T-helper 2 cell (primary cell): ENCODE measurements at regions not wholly inside any gene's neighbourhood (a gene's known extent, or its start where the extent isn't known, plus 50 kb on each side); places are given as distances from the start of the nearest gene placed in this dataset.

Experiments used
- DNase-seq, 5 experiments: peaks; one replicate each; pipeline versions ENCODE4 v3.0.0 to v3.0.0-alpha.2; 2012 to 2022

DNA sequence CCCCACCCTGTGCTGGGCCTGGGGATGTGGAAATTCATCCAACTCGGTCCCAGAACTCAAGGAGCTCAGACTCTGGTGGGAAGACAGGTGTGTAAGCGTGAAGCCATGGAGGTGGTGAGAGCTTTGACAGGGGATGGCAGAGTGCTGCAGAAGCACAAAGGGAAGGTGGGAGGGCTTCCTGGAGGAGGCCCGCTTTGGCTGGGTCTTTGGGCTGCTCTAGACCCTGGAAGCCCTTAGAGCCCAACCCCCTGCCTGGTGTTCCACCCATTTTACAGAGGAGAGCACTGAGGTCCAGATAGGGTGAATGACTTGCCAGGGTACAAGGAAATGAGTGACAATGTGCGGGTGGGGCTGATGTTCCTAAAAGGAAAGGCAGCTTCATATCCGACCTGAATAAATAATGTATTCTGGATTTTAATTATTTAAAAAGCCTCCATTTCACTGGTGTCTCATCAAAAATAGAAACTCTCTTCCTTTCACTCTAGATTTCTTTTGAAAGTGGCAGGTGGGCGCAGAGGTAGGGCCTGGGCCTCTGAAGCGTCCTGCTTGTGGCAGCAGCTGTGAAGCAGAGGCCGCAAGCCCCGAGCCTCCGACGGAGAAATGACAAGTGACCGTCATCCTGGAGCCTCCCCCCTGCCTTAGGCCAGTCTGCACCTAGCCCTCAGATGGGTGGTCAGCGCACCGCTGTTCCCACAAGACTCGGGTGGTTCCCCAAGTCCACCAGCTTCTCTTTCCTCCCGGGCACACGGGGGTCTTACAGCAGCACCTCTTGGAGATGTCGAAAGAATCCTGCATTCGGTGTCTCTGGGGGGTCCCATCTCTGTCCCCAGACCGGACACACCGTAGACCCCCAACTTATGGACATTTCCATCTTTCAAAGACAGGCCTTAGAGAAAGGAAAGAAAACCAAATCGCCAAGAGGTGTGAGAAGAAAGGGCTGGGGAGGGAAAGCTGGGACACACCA is 71.0 kb upstream of the TAF1B start:
- no peak for DNase-seq

GRCh38 chr2:9772999-9773902 is 70.0 kb upstream of the TAF1B start:
- DNase-seq, result no peak

GRCh38 chr2:9773903-9774239 is 69.4 kb upstream of the TAF1B start:
- DNase-seq, result no peak

GRCh38 chr2:9774266-9774665 is 69.0 kb upstream of the TAF1B start:
- DNase-seq, result no peak

DNA sequence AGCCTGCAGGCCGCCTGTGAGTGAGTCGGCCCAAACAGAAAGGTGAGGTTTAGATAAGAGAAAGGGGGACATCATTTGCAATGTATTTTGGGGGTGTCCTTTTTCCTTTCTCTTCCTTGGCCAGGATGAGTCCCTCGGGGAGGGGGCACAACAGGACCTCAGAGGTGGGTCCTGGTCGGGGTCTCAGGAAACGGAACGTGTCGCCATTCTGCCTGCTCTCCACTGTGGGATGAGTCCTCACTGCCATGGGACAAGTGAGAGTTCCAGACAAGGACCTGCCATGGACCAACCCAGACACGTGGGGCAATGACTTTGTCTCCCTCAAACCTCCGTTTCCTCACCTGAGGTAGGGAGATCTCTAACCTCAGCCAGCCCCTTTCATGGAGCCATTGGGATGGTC is 67.9 kb upstream of the TAF1B start:
- DNase-seq, result no peak

DNA sequence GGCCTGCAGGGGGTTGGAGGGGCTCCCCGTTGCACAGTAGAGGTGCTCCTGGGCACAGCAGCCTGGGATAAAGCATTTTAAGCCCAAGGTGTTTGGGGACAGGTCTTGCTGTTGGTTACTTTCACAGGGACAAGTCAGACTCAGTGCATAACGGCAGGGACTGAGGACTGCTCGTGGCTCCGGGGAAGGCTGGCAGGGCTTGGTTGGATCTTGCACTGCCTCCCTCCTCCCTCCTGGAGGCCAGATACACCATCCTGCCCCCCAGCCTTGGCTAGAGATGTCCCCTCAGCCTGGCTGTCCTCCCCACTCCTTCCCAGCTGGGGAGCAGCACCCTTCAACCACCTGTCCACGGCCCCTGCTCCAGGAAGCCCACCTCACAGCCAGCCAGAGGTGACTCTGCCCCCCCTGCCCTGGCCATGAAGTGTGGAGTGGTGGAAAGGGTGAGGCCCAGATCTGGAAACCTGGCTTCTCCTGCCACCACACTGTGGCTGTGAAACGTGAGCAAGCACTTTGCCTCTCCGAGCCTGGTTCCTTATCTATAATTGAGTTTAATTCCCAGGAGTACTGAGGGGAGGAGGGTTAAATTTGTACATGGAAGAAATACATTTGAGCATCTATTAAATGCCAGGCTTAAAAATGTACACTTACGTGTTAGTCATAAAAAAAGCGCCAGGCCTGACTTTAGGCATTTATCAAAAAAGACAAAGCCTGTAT is 67.1 kb upstream of the TAF1B start:
- no peak for DNase-seq

- no peak for DNase-seq
These were observed 66.2 kb upstream of the TAF1B start for GRCh38 chr2:9777081-9777480.

GRCh38 chr2:9778012-9778411 is 65.3 kb upstream of the TAF1B start:
- DNase-seq, result peak in 1 of 5 experiments; percentile 83

DNA sequence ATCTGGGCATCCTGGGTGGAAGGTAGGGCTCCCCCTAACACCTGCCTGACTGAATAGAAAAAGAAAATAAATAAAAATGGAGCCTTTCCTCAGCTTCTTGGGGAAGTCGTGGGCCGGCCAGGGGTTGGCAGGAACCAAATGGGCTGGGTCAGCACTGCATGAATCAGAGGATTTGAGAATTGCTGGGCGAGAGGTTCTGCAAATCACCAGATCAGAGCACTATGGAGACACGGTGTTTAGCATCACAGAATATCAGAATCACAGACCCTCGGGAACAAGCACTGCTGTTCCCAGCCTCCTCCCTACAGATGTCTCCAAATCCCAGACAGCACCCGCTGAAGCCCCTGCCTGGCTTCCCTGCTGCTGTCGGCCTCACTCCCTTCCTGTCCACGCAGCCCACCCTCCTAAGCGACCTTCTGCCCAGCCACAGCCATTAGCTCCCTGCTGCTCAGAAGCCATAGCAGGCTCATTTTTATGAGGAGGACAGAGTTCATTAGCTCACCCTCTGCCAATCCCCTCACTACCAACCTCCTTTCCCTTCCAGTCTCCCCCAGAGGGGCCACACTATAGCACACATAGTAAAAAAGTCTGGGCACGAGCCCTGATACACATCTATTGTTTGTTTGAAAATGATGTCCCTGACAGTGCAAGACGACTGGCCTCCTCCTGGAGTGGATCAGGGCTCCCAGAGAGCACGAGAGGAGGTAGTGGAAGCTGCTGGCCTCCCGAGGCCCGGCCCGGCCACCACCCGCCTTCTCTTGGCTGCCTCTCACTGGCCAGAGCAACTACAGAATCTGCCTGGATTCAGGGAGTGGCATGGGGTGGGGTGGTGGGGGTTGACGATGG is 64.6 kb upstream of the TAF1B start:
- no peak for DNase-seq

GRCh38 chr2:9779596-9780264 is 63.5 kb upstream of the TAF1B start:
- DNase-seq, result peak in 4 of 5 experiments; percentile 30 to 94 (median 52)

DNA sequence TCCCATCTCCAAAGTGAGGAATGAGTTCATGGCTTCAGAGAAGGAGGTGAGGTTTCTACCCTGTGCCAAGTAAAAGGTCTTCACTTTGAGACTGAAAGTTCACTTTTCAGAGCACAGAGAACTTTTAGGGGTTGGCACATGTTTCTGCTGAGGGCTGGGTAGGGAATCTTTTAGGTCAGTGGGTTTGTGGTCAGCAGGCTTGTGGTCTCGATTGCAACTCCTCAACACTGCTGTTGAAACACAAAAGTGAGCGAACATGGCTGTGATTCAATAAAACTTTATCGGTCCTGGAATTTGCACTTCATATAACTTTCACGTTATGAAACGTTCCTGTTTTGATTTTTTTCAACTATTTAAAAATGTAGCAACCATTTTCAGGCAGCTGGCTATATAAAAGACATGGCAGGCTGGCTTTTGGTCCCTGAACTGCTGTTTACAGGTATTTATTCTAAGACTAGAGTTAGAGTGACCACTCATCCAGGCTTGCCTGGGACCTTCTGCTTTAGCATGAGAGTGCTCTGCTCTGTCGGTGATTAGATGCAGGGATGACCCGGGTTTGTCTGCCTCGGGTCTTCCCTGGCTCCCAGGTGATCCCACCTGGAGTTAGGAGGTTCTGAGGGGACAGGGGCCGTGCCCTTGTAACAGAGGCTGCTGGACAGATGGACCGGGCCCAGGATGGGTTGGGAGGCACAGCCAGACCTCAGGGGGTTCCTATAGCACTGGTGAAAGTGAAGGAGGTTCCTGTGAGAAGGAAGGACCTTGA is 62.7 kb upstream of the TAF1B start:
- peak in 2 of 5 experiments; percentile 68 to 91 for DNase-seq

DNA sequence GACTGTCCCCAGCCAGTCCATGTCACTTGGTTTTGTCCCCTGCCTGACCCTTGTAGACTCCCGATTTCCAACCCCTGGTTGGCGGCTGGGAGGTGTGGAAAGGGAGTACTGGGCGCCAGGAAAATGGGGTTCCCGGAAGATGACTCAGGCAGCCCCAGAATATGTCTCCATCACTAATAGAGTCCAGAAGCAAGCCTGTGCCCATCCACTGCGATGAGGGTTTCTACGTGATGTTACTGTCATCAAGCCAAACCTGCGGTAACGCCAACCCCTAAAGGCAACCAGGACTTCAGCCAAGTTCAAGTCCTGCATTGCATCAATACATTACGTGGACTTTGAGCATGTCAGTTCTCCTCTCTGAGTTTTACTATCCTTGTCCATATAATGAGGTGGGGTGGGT is 62.0 kb upstream of the TAF1B start:
- no peak for DNase-seq

DNA sequence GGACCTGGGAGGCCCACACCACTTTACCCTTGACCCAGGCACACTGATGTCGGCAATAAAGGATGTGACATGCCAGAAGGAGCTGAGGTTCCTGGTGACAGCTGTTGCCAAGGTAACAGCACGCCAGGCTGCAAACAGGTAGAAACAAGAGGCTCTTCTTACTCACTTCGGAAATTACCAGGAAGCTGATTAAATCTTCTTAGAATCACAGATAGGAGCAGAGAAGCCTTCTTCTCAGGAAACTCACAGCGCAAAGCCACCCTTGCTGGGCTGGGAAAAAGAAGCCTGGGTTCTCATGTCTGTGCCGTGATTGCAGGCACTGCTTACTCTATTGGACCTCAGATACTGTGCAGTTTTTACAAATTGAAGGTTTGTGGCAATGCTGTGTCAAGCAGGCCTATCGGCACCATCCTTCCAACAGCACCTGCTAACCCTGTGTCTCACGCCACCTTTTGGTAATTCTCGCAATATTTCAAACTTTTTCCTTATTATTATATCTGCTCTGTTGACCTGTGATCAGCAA is 61.0 kb upstream of the TAF1B start:
- DNase-seq, result peak; percentile 32 to 98 (median 73)

DNA sequence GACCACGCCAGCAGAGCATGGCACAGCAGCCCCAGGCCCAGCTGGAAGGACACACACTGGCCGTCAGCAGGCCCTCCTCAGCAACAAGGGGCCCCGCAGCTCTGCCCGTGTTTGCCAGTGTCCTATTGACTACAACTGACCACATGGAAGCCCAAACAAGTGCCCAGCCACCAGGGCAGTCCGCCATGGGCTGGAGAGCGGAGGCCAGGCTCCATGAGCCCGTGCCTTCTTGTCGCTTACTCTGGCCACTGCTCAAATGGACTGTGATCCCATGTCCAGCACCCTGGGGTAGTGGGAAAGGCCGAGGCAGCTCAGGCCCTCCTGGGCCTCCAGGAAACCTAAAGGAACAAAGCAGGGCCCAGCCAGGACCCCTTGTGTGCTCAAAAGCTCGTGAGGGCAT is 53.9 kb upstream of the TAF1B start:
- no peak for DNase-seq

DNA sequence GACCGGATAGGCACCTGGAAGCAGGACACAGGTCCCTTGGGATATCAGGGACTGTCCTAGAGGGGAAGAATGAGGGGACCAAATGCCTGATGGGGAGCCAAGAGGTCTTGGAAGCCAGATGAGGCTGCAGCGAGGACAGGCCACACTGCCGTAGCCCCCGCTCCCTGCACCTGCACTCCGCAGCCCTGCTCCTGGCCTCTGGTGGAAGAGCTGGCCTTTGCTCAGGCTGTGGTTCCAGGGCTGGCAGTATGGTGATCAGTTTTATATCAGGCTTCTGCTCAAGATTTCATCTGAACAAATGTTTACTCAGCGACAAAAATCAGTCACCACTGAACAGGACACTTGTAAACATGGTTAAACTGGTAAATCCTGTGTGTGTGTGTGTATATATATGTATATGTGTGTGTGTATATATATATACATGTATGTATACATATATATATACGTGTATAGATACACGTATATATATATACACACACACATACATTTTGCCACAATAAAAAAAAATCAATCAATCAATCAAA is 52.5 kb upstream of the TAF1B start:
- no peak for DNase-seq

DNA sequence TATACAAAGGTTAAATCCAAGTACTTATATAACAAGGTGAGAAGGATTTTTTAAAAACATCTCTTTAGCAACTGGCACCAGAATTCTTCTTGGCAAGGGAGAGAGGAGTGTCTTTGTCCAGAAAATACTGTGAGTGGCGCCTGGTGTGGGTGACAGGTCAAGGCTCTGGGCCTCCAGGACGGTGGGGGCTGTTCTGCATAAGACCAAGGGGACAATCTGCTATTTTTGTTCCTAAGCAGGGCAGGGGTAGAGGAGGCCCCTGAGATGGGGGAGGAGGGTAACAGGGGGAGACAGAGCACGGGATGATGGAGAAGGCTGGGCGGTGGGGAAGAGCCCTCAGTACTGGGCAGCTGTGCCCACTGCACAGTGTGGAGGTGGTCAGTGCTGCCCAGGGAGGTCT is 51.6 kb upstream of the TAF1B start:
- no peak for DNase-seq

DNA sequence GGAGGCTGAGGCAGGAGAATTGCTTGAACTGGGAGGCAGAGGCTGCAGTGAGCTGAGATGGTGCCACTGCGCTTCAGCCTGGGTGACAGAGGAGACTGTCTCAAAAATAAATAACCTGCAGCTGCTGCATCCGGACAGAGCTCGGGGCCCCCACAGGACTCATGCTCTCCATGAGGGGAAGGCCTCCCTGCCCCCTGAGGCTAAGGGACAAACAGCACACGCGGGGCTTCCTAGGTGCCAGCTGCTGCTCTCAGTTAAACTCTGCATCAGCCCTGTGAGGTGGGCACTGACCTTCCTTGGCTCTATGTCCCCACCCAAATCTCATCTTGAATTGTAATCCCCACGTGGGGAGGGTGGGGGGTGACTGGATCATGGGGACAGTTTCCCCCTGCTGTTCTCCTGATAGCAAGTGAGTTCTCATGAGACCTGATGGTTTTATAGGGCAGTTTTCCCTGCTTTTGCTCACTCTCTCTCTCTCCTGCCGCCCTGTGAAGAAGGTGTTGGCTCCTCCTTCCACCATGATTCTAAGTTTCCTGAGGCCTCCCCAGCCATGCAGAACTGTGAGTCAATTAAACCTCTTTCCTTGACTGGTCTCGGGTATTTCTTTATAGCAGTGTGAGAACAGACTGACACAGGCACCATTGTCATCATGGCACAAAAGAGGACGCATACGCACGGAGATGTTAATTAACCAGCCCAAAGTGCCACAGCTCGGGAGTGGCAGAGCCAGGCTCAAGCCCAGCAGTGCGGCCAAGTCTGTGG is 49.9 kb upstream of the TAF1B start:
- no peak for DNase-seq
